RPMI7951 (cell line): ENCODE measurements at regions not wholly inside any gene's neighbourhood (a gene's known extent, or its start where the extent isn't known, plus 50 kb on each side); places are given as distances from the start of the nearest gene placed in this dataset.

ENCODE experiments used
- DNase-seq: peaks from one replicate; pipeline ENCODE4 v3.0.0-alpha.2; 2012; ENCODE audit warnings: low read depth

- no peak for DNase-seq
Measured at GRCh38 chr2:230642966-230643365, 69.7 kb upstream of the CAB39 start.

DNA sequence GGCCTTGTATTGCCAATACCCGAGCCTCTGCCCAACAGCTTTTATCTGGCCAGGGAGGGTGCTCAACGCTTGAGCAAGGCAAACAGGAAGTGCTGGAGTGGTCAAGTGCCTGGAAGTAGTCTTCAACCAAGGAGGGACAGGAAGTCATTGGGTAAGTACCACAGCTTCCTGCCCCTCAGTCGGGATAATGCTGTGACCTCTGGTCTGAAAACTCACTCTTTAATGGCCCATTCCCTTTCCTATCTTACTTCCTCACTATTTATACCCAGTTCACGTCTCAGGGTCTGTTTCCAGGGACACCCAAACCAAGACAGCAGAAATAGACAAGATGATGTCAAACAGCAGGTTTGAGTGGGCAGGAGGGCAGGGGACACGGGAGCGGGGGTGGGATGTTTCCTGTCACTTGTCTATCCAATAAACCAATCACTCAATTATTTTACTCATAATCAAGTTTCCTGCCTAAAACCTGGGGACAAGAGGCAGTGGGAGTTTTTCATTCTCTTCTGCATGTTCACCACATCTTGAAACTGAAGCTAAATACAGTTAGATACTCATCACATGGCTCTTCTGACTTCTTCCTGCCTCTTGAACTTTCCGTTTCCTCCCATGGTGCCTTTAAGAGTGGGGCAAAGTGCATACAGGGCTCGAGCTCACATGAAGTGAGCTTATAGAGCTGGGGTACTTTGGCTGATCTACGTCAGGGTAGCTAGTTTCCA, 68.9 kb upstream of the CAB39 start:
- no peak for DNase-seq

GRCh38 chr2:230644356-230644935, 68.2 kb upstream of the CAB39 start:
- no peak for DNase-seq

DNA sequence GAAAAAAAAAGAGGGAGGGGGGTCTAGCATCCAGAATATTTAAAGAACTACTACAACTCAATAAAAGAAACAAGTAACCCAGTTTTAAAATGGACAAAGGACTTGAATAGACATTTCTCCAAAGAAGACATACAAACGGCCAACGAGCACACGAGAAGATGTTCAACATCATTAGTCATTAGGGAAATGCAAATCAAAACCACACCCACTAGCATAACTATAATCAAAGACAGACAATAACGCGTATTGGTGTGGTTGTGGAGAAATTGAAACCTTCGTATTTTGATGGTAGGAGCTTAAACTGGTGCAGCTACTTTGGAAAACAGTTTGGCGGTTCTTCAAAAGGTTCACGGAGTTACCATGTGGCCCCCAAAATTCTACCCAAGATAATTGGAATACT, 64.3 kb upstream of the CAB39 start:
- DNase-seq, result no peak

DNA sequence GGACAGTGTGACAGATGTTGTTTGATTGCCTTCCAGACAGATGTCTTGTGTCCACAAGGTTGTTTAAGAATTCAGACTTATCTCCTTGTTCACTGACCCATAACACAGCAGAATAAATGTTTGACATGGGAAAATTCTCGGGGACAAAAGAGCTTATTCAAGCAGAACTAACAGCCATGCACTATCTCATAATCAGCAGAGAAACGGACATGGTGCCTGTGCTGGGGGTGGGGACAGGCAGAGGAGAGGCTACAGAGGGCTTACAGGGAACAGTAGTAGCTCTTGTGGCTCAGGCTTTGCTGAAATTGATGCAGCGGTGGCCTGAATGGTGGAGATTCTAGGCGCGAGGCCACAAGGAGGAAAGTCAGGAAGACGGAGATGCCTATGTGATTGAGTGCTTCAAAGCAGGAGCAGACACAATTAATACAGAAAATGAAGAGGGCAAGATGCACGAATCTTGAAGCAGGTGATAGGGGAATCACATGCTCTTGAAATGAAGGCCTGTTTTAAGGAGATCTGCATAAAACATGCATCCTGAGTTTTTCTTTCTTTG, 62.0 kb upstream of the CAB39 start:
- peak; percentile 67 for DNase-seq

DNA sequence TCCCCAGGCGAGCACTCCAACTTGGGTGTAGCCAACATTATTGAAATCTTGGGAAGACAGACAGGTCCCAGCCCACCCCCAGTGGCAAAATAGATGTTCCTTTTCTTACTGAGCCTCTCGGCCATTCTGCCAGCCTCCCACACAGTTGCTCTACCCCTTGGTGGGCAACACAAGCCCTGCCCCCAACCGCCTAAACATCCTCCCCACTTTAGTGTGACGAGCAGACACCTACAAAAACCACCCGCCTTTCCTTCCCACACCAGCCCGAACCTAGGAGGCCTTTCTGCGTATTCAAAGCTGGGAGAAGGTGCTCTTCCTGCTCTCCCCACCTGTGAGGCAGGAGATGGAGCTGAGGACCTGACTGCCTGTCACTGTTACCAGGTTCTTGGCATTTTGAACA, 58.6 kb upstream of the CAB39 start:
- DNase-seq, result no peak

- DNase-seq, result no peak
Measured at GRCh38 chr2:230657462-230657861, 55.2 kb upstream of the CAB39 start.

GRCh38 chr2:230657906-230658305, 54.7 kb upstream of the CAB39 start:
- no peak for DNase-seq

DNA sequence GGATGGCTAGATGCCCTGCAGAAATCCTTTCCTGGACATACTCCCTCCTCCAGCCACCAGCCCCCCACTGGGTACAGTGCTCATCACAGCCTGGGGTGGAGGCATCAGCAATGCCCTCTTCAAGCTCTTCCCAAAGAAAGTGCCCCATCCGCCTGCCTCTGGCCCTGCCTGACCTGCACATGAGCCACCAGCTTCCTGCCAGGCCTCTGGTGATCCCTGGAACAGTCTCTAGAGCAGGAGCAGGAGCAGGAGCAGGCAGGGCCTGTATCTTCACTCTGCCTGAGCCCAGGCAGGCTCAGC, 54.1 kb upstream of the CAB39 start:
- DNase-seq, result no peak

GRCh38 chr2:230658877-230659652, 53.6 kb upstream of the CAB39 start:
- no peak for DNase-seq

DNA sequence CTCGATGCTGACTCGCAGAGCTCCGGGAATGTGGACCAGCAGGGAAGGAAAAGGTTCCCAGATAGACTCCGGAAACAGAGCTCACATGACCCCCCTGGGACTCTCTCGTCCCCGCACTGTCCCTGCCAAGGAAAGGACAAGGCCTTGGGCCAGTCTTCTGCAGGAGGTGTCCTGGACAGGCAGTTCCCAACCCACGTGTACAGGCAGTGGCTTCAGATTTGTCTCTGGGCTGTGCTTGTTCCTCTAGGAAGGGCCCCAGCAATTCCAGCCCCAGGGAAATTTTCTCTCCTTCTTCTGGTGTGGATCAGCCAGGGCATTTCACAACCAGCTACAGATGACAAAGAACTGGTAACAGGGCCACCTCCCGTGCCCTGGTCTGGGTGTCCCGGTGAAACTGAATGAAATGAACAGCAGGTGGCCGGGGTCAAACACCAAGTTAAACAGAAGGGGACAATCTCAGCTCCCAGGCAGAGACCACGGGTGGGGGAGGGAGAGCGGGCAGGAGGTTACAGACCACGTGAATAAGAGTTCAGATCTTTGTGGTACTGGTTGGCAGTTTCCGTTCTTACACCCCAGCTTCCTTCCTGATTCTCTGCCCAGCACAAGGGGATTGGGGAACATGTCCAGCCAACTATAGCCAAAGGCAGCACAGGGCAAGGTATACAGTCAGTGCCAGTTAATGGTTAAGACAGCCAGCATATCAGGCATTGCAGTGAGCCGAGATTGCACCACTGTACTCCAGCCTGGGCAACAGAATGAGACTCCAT, 52.2 kb upstream of the CAB39 start:
- no peak for DNase-seq

- DNase-seq, result no peak
Measured at GRCh38 chr2:230661072-230661957, 51.3 kb upstream of the CAB39 start.
